MCF 10A (cell line): ENCODE measurements at regions not wholly inside any gene's neighbourhood (a gene's known extent, or its start where the extent isn't known, plus 50 kb on each side); places are given as distances from the start of the nearest gene placed in this dataset.
A peak's percentile ranks its signal among the peaks of the same experiment; 100 is the strongest.

Source experiments
- BruUV-seq: library from RNA; stranded (reverse); fragments of 400-500 nt; replicated peaks from 2 replicates; lab custom pipeline; 2021; lab: Mats Ljungman, UMichigan
- CTCF ChIA-PET: fragments of 300-600 bp; sonication (Branson Sonifier 250); formaldehyde crosslinking; extraction: SDS; loops from one replicate; lab custom pipeline; 2021; ENCODE audit warnings: antibody characterized with exemption, inconsistent platforms; lab: Yijun Ruan, JAX
- POLR2A ChIA-PET: fragments of 300-600, 350-650 bp; sonication (Branson Sonifier 250); formaldehyde crosslinking; extraction: SDS; loops from one replicate; lab custom pipeline; 2020; ENCODE audit warnings: antibody characterized with exemption, inconsistent platforms; lab: Yijun Ruan, JAX
- DNase-seq: peaks from one replicate; pipeline ENCODE4 v3.0.0-alpha.2; 2018; ENCODE audit not compliant: unreplicated experiment
- H3K27ac Mint-ChIP-seq: one replicate; pipeline ENCODE4 v1.8.0; 2022; ENCODE audit warnings: mild to moderate bottlenecking, low read depth, mixed read lengths; ENCODE audit not compliant: unreplicated experiment
- H3K27me3 Mint-ChIP-seq: one replicate; pipeline ENCODE4 v1.8.0; 2022; ENCODE audit warnings: mixed read lengths; ENCODE audit not compliant: insufficient read depth, unreplicated experiment
- H3K36me3 Mint-ChIP-seq: one replicate; pipeline ENCODE4 v1.8.0; 2022; ENCODE audit warnings: mild to moderate bottlenecking, moderate library complexity, mixed read lengths; ENCODE audit not compliant: insufficient read depth, unreplicated experiment
- H3K4me1 Mint-ChIP-seq: one replicate; pipeline ENCODE4 v1.8.0; 2022; ENCODE audit warnings: mixed read lengths; ENCODE audit not compliant: insufficient read depth, unreplicated experiment
- H3K4me3 Mint-ChIP-seq: one replicate; pipeline ENCODE4 v1.8.0; 2022; ENCODE audit warnings: mild to moderate bottlenecking, moderate library complexity, mixed read lengths; ENCODE audit not compliant: unreplicated experiment
- H3K9me3 Mint-ChIP-seq: one replicate; pipeline ENCODE4 v1.8.0; 2022; ENCODE audit warnings: mixed read lengths; ENCODE audit not compliant: unreplicated experiment
- CTCF ChIP-seq: fragments of 200-600 bp; IDR thresholded peaks from one replicate; pipeline ENCODE4 v1.8.0; 2022; ENCODE audit warnings: antibody characterized with exemption, mild to moderate bottlenecking; ENCODE audit not compliant: unreplicated experiment
- intact Hi-C: fragments of 100-400 bp; cut with micrococcal nuclease; formaldehyde crosslinking; loops from 2 replicates; pipeline ENCODE4 v1.14.1; 2022

DNA sequence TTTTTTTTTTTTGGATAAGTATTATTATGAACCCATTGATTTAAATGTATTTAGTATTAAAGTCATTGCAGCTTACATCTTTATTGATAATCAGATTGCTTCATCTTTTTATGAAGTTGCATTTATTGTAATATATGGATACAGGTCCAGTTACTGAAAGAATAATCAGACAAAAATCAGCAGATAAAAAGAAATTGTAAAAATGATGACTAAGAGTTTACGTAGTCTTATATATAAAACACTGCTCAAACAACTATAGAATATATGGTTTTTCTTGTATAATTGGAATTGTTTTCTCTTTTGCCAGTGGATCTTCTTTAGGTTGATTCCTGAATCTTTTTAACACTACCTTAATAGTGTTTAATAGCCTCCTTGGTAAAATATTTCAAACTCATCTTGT is 378.3 kb downstream of the DUSP6 start:
- Mint-ChIP-seq H3K36me3 (no peaks in the 10 kb centered on the region), H3K27ac (no peak overlapping the region), H3K9me3 (no peaks in the 10 kb centered on the region), H3K27me3 (no peaks in the 10 kb centered on the region), H3K4me1 (no peaks in the 10 kb centered on the region), H3K4me3 (no peak overlapping the region)
- BruUV-seq, result no TSS peak
- ChIA-PET POLR2A (interaction anchor here (1.3 kb wide), 1 partner anchor 8 kb away, joined by 3 read pairs; no protein-coding TSS in a partner anchor), CTCF (no interaction called here)
- TF ChIP-seq CTCF, result no peak
- DNase-seq, result no peak
- intact Hi-C loops, result no loop called here

DNA sequence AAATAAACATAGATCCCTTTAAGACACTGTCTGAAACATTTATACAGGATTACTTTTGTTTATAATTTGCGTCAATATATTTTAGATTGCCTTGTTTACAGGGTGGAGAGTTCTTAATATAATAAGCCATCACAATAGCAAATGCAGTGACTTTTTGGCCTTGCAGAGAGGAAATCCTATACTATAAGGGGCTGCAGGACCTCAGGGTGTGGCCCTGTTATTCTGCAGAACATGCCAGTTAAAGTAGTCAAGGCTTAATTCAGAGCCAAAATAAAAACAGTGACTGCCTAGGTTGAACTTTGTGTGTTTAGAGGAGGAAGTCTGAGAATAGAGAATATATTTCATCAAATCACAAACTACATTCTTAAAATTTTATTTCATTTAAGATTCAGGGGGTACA is 381.6 kb downstream of the DUSP6 start:
- Mint-ChIP-seq H3K4me1 (no peaks in the 10 kb centered on the region), H3K27ac (no peak overlapping the region), H3K36me3 (no peaks in the 10 kb centered on the region), H3K4me3 (no peak overlapping the region), H3K9me3 (no peaks in the 10 kb centered on the region), H3K27me3 (no peaks in the 10 kb centered on the region)
- no peak for DNase-seq
- TF ChIP-seq CTCF, result no peak
- BruUV-seq, result no TSS peak
- ChIA-PET POLR2A (no interaction called here), CTCF (interaction anchor here (0.8 kb wide), 1 partner anchor 23 kb away, joined by 3 read pairs; no protein-coding TSS in a partner anchor)
- intact Hi-C loops, result no loop called here

DNA sequence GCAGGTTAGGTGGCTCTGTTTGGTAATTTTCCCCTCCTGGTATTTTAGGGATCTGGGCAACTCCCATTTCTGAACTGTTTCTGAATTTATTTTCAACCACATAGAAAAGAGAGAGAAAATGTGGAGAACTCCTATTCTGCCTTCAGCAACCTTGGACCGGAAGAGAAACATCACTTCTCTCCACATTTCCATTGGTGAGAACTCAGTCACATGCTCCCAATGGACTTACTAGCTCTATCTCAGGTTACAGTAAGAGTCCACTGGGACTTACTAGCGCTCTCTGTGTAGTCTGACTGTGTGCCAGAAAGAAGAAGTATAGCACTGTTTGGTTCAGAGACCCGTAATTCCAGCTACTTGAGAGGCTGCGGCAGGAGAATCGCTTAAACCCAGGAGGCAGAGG is 383.2 kb downstream of the DUSP6 start:
- intact Hi-C loops, result no loop called here
- CTCF ChIA-PET, result no interaction called here
- TF ChIP-seq CTCF, result no peak
- no TSS peak for BruUV-seq
- Mint-ChIP-seq H3K9me3 (no peaks in the 10 kb centered on the region), H3K4me1 (no peaks in the 10 kb centered on the region), H3K36me3 (no peaks in the 10 kb centered on the region), H3K27me3 (no peaks in the 10 kb centered on the region), H3K27ac (no peak overlapping the region), H3K4me3 (no peak overlapping the region)
- no peak for DNase-seq
- POLR2A ChIA-PET, result interaction anchor here (0.6 kb wide), 1 partner anchor 312 kb away, joined by 3 read pairs; no protein-coding TSS in a partner anchor

- H3K9me3 Mint-ChIP-seq, result no peaks in the 10 kb centered on the region
- H3K27ac Mint-ChIP-seq, result no peak overlapping the region
- ChIA-PET POLR2A (interaction anchor here (1.1 to 1.7 kb wide), 3 partner anchors 9 to 144 kb away, joined by 3 to 7 read pairs (median 7); no protein-coding TSS in a partner anchor), CTCF (interaction anchor here (0.6 to 1.7 kb wide), 4 partner anchors 55 to 415 kb away, joined by 3 to 6 read pairs (median 4); no protein-coding TSS in a partner anchor)
- no peak for TF ChIP-seq CTCF
- DNase-seq, result peak; percentile 14
- H3K4me3 Mint-ChIP-seq, result no peak overlapping the region
- H3K36me3 Mint-ChIP-seq, result no peaks in the 10 kb centered on the region
- intact Hi-C loops, result no loop called here
- peaks cover 5% of the 10 kb centered on the region for H3K4me1 Mint-ChIP-seq
- BruUV-seq, result no TSS peak
- no peaks in the 10 kb centered on the region for H3K27me3 Mint-ChIP-seq
Measured at GRCh38 chr12:88960213-88960878, 380.1 kb upstream of the KITLG start.
